Uterus (tissue), 2 donors: ENCODE measurements at regions not wholly inside any gene's neighbourhood (a gene's known extent, or its start where the extent isn't known, plus 50 kb on each side); places are given as distances from the start of the nearest gene placed in this dataset.

ENCODE experiments used
- POLR2A ChIP-seq, 2 donors: fragments of 450-650 bp; IDR thresholded peaks; one replicate each; pipeline ENCODE4 v1.6.1; 2016; ENCODE audit warnings: antibody characterized with exemption in 2 of 2, mild to moderate bottlenecking in 1 of 2, moderate library complexity in 1 of 2
- TF ChIP-seq, protein P1 (sequence below), 4 experiments: fragments of 200-600 bp in 2 of 4; fragments of 450-650 bp in 2 of 4; sonication (generic) in 2 of 4; IDR thresholded peaks; one replicate each; pipeline ENCODE4 v1.5.1; 2016 to 2019; ENCODE audit warnings: antibody characterized with exemption in 4 of 4, mild to moderate bottlenecking in 2 of 4, moderate library complexity in 1 of 4

DNA sequence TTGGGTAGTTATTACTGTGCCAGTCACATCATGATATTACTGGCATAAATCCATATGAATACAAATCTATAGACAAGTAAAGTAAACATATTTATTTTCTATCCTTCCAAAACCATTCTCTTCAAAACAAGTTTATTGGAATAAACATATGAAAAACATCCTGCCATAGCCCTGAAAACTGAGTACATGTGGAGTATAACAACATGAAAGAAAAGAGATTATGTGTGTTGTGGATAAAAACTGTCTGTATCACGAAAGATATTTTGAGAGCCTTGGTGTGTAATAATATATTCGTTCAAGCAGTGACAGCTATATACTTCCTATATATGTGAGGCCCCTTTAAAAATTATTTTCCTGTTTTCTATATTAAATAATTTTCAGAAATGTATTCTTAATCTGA, 1742.2 kb downstream of the ARAP2 start:
- TF ChIP-seq, protein P1, sequence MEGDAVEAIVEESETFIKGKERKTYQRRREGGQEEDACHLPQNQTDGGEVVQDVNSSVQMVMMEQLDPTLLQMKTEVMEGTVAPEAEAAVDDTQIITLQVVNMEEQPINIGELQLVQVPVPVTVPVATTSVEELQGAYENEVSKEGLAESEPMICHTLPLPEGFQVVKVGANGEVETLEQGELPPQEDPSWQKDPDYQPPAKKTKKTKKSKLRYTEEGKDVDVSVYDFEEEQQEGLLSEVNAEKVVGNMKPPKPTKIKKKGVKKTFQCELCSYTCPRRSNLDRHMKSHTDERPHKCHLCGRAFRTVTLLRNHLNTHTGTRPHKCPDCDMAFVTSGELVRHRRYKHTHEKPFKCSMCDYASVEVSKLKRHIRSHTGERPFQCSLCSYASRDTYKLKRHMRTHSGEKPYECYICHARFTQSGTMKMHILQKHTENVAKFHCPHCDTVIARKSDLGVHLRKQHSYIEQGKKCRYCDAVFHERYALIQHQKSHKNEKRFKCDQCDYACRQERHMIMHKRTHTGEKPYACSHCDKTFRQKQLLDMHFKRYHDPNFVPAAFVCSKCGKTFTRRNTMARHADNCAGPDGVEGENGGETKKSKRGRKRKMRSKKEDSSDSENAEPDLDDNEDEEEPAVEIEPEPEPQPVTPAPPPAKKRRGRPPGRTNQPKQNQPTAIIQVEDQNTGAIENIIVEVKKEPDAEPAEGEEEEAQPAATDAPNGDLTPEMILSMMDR (IDR thresholded peaks at IDR 0.05), result no peak
- TF ChIP-seq POLR2A (IDR thresholded peaks at IDR 0.05), result no peak
